ENCODE measurements at regions not wholly inside any gene's neighbourhood (a gene's known extent, or its start where the extent isn't known, plus 50 kb on each side); places are given as distances from the start of the nearest gene placed in this dataset.

- DNase-seq (ENCODE audit: low spot score): no peak
- CTCF ChIA-PET: no interaction called here
- POLR2A ChIA-PET (ENCODE audit: low non-redundant PET): no interaction called here
- no peak for TF ChIP-seq CTCF (conservative IDR thresholded peaks at IDR 0.05; ENCODE audit: low read depth)
- H3K27ac ChIP-seq: no peak overlapping the region
Measured at GRCh38 chr3:148344521-148344920, 353.2 kb upstream of the AGTR1 start.

- TF ChIP-seq CTCF (conservative IDR thresholded peaks at IDR 0.05; ENCODE audit: low read depth): no peak
- DNase-seq (ENCODE audit: low spot score): no peak
- ChIA-PET POLR2A (ENCODE audit: low non-redundant PET) (no interaction called here), CTCF (no interaction called here)
- no peak overlapping the region for H3K27ac ChIP-seq
Measured at GRCh38 chr3:148360051-148360450, 337.7 kb upstream of the AGTR1 start.

DNA sequence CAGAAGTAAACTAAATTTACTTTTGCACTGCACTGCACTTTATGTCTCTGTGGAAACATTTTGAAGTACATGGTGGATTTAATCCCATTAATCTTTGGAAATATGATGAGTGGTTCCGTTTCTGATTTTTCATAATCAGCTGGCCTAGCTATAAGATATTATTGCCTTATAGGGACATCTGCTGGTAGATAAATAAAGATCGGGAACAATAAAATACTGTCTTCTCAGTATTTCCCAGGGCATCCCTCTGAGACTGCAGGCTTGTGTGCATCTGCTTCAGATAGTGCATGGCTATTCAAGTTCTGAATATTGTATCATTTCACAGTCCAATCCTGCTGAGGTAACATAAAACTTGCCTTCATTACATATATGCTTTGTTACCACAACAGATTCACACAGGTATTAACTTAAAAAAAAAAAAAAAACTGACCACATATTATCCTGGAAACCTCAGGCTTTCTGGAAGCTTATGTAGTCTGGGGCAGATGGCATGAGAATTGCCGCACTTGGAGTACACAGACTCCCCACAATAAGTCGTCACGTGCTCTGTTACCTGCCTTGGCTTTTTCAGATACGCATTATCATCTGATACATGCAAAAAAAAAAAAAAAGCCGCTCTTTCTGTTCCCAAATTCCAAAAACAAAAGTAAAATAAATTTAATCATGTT lies 330.8 kb upstream of the AGTR1 start:
- no peak overlapping the region for H3K27ac ChIP-seq
- ChIA-PET CTCF (interaction anchor here (0.6 to 0.7 kb wide), 3 partner anchors 31 to 1637 kb away, joined by 3 to 4 read pairs (median 4); no protein-coding TSS in a partner anchor), POLR2A (ENCODE audit: low non-redundant PET) (no interaction called here)
- no peak for TF ChIP-seq CTCF (conservative IDR thresholded peaks at IDR 0.05; ENCODE audit: low read depth)
- DNase-seq (ENCODE audit: low spot score): peak; percentile 17

GRCh38 chr3:148367756-148368155 lies 329.9 kb upstream of the AGTR1 start:
- ChIA-PET CTCF (interaction anchor here (0.6 to 0.7 kb wide), 4 partner anchors 30 to 1638 kb away, joined by 4 to 5 read pairs (median 4); no protein-coding TSS in a partner anchor), POLR2A (ENCODE audit: low non-redundant PET) (no interaction called here)
- H3K27ac ChIP-seq: no peak overlapping the region
- no peak for DNase-seq (ENCODE audit: low spot score)
- no peak for TF ChIP-seq CTCF (conservative IDR thresholded peaks at IDR 0.05; ENCODE audit: low read depth)

DNA sequence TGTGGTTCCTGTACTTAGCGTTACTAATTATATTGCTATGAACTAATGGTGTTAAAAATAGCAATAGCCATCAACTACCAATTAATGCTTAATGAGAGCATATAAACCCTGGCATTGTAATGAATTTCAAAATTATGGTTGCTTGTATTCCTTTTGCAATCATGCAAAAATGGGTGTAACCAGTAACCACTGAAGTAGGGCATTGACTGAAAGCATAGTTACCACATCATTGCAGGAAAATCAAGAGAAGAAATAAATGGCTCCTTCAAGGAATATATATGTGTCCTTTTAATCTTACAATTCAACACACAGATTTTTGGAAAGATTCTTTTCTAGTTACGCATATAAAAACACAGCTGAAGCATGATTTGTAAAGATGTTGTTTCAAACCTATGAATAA lies 328.3 kb upstream of the AGTR1 start:
- no peak for TF ChIP-seq CTCF (conservative IDR thresholded peaks at IDR 0.05; ENCODE audit: low read depth)
- ChIA-PET CTCF (no interaction called here), POLR2A (ENCODE audit: low non-redundant PET) (no interaction called here)
- no peak overlapping the region for H3K27ac ChIP-seq
- DNase-seq (ENCODE audit: low spot score): no peak

DNA sequence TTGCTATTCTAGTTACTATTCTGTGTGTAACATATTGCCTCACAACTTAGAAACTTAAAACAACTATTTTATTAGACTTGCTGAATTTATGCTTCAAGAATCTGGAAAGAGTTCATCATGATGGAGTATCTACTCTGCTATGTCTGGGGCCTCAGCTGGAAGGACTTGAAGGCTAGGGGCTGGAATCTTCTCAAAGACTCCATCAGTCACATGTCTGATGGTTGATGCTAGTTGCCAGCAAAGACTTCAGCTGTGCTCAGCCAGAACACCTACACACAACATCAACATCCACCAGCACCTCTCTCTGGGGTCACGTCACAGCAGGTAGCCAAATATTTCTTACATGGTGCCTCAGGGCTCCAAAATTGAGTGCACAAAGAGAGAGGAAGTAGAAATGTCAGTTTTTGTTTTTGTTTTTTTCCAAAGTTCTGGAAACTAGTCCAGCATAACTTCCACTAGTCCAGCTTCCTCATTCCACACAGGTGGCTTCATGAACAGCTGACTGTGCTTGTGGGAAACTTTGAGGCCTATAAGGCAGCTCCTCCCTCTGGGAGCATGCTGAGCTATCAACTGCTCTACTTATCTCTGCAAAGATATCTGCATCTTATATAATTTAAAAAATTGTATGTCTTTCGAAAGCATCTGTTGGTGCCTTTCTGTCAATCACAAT lies 325.4 kb upstream of the AGTR1 start:
- CTCF ChIA-PET: no interaction called here
- POLR2A ChIA-PET (ENCODE audit: low non-redundant PET): no interaction called here
- TF ChIP-seq CTCF (conservative IDR thresholded peaks at IDR 0.05; ENCODE audit: low read depth): no peak
- DNase-seq (ENCODE audit: low spot score): no peak
- no peak overlapping the region for H3K27ac ChIP-seq

All from RWPE1 (cell line).